ENCODE measurements at regions not wholly inside any gene's neighbourhood (a gene's known extent, or its start where the extent isn't known, plus 50 kb on each side); places are given as distances from the start of the nearest gene placed in this dataset.

DNA sequence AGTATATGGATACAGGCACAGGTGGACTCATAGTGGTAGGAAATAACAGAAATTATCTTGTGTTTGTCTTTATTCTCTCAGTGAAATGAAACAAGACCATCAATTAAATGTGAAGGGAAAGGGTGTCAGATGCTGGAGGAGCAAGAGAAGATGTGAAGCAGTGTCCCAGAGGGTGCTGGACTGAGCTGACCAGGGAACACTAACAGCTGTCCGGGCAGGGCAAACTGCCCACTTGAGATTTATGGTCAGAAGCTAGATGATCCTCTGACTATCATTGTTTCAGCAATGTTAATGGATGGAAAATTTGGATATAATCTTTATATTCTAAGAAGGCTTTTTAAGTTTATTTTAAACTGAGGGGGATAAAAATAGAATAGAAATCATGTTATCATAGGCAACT is 267.2 kb upstream of the SLC7A11 start:
- TF ChIP-seq POLR2A (IDR thresholded peaks at IDR 0.05; ENCODE audit: low read depth, low read length): no peak
- FAIRE-seq (no peak), DNase-seq (ENCODE audit: insufficient read length, low spot score) (no peak)

DNA sequence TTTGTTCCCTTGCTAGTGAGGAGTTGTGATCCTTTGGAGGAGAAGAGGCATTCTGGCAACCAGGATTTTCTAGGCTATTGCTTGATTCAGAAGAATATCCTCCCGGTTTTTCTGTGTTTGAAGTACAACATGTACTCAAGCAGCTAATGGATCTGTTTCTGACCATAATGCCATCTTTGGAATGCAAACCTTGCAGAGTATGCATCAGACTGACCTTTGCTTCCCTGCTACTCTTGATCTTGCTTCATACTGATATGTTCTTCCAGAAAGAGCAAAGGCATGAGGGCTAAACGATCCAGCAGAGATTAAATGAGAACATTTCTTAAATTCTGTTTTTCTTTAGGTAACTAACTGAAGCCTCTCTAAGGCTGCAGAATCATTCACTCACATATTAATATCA is 265.4 kb upstream of the SLC7A11 start:
- TF ChIP-seq POLR2A (IDR thresholded peaks at IDR 0.05; ENCODE audit: low read depth, low read length): no peak
- DNase-seq (ENCODE audit: insufficient read length, low spot score): no peak
- no peak for FAIRE-seq

DNA sequence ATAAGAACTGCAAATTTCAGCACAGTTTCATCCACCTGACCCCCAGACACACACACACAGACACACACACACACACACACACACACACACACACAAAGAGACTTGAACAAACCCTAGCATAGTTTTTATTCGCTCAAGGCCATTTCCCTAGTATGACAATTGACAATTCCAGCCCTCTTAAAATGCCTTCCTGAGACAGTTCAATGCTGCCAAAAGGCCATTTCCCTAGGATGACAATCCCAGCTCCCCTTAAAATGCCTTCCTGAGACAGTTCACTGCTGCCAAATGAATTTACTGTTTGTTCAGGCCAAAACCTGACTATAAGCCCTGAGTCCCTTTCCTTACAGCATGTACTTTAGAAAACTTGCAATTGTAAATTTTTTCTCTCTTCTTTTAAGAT is 259.5 kb upstream of the SLC7A11 start:
- no peak for FAIRE-seq
- TF ChIP-seq POLR2A (IDR thresholded peaks at IDR 0.05; ENCODE audit: low read depth, low read length): no peak
- DNase-seq (ENCODE audit: insufficient read length, low spot score): no peak

DNA sequence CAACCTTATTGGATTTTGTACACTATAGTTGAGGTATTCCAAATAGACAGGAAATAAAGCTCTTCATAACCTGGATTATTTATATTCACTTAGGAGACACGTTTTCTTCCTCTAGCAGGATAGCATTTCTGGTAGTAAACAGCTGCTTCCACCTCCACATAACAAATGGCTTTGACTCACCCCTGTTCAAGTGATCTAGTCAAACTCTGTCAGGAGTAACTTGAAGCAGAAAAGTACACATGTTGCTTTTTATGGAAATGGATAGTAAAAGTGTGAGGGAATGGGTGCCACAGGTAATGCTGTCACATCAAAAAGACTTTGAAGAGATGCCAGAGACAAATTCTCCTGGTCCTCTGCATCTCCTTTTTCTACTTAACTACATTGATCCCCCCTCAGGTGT is 258.7 kb upstream of the SLC7A11 start:
- FAIRE-seq: no peak
- DNase-seq (ENCODE audit: insufficient read length, low spot score): no peak
- no peak for TF ChIP-seq POLR2A (IDR thresholded peaks at IDR 0.05; ENCODE audit: low read depth, low read length)

DNA sequence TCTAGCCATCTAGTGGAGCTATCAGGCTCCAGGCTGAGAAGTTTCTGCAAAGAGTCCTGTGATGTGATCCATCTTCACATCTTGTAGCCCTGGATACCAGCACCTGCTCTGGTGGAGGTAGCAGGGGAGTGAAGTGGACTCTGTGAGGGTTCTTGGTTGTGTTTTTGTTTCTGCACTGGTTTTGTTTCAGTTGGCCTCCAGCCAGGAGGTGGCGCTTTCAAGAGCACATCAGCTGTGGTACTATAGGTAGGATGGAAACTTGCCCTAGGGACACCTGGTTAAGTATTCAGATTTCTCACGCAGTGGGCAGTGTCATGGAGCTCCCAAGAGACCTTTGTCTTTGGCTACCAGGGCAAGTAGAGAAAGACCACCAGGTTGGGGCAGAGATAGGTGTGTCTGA is 257.5 kb upstream of the SLC7A11 start:
- FAIRE-seq: no peak
- DNase-seq (ENCODE audit: insufficient read length, low spot score): no peak
- TF ChIP-seq POLR2A (IDR thresholded peaks at IDR 0.05; ENCODE audit: low read depth, low read length): no peak

DNA sequence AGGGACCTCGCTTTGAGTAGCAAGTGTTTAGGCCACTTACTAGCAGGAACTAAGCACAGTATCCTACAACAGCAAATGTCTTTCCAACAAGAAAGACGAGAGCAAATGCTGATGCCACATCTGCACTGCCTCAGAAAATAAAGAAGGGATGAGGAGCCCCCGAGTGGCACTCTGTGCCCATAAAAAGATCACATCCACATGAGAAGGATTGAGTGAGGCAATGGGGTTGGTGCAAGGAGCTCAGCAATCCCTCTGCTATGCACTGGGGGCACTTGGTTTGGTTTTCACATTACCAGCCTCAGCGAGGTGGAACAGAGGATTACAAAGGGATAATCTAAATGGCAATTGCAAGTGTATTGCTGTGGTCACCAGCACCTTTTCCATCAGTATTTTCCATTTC is 252.8 kb upstream of the SLC7A11 start:
- no peak for DNase-seq (ENCODE audit: insufficient read length, low spot score)
- TF ChIP-seq POLR2A (IDR thresholded peaks at IDR 0.05; ENCODE audit: low read depth, low read length): no peak
- FAIRE-seq: no peak

DNA sequence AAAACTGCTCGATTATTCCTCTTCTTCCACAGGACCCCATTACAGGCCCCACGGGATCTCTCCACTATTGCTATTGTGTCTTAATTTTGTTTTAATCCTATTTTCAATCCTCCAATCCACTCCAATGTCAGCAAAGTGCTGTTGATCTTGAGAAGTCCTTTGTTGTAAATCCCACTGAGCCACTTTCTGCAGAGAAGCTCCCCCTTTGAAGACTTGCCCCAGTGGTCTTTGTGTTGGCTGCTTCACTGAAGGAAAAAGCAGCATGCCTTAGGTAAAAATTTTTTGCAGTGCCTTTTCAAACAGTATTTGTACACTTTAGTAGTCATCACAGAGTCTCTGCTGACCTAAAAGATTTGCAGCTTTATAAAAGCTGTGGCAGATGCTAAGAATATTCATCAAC is 252.0 kb upstream of the SLC7A11 start:
- no peak for FAIRE-seq
- DNase-seq (ENCODE audit: insufficient read length, low spot score): no peak
- TF ChIP-seq POLR2A (IDR thresholded peaks at IDR 0.05; ENCODE audit: low read depth, low read length): no peak

DNA sequence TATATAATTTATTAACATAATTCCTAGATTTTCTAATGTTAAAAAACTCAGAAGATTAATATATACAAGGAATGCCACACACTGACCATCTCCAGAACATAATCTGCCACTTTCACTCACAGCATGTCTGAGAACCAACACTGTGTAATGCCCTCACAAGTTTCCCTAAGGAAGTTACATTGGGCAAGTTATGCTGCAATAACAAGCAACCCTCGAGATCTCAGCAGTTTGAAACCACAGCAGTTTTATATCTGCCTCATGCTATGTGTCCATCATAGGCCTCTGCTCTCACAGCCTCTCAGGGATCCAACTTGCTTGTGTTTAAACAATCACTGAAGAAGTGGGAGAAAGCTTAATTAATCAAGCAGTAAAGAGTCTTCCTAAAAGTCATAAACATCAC is 250.0 kb upstream of the SLC7A11 start:
- FAIRE-seq (no peak), DNase-seq (ENCODE audit: insufficient read length, low spot score) (no peak)
- no peak for TF ChIP-seq POLR2A (IDR thresholded peaks at IDR 0.05; ENCODE audit: low read depth, low read length)

DNA sequence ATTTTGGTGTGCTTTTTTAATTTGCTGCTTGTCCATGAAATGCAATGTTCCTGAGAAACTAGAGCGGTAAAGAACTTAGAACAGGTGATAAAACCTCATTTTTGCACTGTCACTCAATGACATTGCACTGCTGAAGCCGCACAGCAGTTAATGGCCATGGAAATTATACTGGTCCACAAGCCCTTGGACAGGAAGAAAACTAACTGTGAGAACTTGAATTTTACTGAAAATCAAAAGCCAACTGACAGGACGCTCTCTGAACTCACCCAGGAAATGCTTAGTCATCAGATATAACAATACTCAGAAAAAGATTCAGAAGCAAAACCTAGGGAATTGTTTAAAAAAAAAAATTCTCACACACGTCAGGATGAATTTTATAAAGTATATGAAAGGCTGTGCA is 246.4 kb upstream of the SLC7A11 start:
- no peak for FAIRE-seq

DNA sequence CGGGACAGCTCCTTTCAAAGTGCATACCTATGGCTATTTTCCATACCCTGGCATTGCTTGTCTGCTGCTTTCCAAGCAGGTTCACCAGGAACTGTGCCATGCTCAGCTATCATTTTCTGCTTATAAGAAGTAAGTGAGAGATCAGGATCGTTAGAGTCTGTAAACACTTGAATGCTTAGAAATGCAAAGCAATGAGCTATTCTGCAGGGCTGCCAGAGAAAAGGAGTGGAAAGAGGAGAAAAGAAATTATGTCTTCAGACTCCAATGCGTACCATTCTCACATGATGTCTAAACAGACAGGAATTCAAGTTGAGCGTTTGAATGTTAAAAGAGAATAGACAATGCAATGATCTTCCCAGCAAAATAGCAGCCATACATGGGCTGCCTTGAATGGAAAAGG is 245.5 kb upstream of the SLC7A11 start:
- no peak for FAIRE-seq
- no peak for TF ChIP-seq POLR2A (IDR thresholded peaks at IDR 0.05; ENCODE audit: low read depth, low read length)
- DNase-seq (ENCODE audit: insufficient read length, low spot score): no peak

More for the DNA sequence above, 246.4 kb upstream of the SLC7A11 start:
- no peak for DNase-seq (ENCODE audit: insufficient read length, low spot score)
- TF ChIP-seq POLR2A (IDR thresholded peaks at IDR 0.05; ENCODE audit: low read depth, low read length): no peak

DNA sequence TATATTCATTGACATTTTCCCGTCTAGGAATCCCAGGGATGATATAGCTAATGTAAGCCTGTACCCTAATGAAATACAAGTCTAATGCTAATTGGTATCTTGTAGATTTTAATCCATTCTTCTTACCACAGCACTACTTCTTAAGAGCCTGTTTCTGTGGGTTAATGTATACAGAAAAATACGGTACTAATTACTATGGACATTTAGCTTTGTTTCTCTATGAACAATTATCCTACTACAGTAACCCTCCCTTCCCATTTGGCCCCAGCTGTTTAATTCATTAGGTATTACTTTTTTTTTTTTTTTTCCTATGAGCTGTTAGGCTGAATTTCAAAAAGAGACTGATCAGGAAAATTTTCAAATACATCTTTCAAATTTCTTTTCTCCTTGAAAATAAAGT is 245.1 kb upstream of the SLC7A11 start:
- no peak for FAIRE-seq
- no peak for TF ChIP-seq POLR2A (IDR thresholded peaks at IDR 0.05; ENCODE audit: low read depth, low read length)
- no peak for DNase-seq (ENCODE audit: insufficient read length, low spot score)

DNA sequence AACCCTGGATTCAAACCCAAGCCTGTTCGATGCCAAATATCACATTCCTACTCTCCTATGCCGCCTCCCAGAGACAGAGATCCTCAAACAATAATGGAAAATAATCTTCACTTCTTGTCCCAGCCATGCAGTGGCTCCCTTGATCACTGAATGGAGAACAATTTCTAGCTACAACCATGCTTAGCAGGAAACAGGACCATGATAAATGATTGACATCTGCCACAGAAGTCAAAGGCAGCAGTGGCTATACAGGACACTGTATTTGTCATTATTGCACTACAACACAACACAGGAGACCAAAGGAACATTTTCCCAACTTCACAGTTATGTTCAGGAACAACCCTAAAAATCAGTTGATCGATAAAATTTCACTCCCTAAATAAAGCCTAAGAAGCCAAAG is 243.3 kb upstream of the SLC7A11 start:
- TF ChIP-seq POLR2A (IDR thresholded peaks at IDR 0.05; ENCODE audit: low read depth, low read length): no peak
- DNase-seq (ENCODE audit: insufficient read length, low spot score): no peak
- no peak for FAIRE-seq

DNA sequence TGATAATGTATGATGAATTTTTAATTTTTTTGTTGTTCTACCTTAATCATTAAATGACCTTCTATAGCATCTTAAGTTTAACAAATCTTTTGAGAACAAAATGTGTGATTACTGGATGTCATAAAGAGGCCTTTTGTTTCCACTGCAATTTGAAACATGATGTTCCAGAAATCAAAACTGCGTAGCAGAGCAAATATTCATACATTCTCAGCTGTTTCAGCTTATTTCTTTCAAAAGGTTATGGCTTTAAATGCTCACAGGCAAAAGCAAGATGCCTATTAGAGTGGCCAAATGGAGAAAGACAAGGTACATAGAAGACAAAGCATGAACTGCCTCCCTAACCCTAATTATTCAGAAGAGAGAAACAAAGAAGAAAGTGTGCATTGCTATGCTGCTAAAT is 233.0 kb upstream of the SLC7A11 start:
- no peak for DNase-seq (ENCODE audit: insufficient read length, low spot score)
- no peak for FAIRE-seq
- no peak for TF ChIP-seq POLR2A (IDR thresholded peaks at IDR 0.05; ENCODE audit: low read depth, low read length)

DNA sequence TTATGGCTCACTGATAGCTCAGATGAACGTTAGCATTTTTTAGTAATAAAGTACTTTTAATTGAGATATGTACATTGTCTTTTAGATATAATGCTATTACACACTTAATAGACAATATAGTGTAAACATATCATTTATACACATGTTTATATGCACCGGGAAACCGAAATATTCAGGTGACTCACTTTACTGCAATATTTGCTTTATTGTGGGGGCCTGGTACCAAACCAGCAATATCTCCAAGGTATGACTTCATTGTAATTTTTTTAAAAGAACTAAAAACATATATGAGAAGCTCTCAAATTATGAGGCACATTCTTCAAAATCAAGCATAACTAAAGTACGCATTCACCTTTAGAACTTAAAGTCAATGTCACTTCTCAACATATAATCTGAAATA is 231.2 kb upstream of the SLC7A11 start:
- no peak for FAIRE-seq
- DNase-seq (ENCODE audit: insufficient read length, low spot score): no peak
- TF ChIP-seq POLR2A (IDR thresholded peaks at IDR 0.05; ENCODE audit: low read depth, low read length): no peak

DNA sequence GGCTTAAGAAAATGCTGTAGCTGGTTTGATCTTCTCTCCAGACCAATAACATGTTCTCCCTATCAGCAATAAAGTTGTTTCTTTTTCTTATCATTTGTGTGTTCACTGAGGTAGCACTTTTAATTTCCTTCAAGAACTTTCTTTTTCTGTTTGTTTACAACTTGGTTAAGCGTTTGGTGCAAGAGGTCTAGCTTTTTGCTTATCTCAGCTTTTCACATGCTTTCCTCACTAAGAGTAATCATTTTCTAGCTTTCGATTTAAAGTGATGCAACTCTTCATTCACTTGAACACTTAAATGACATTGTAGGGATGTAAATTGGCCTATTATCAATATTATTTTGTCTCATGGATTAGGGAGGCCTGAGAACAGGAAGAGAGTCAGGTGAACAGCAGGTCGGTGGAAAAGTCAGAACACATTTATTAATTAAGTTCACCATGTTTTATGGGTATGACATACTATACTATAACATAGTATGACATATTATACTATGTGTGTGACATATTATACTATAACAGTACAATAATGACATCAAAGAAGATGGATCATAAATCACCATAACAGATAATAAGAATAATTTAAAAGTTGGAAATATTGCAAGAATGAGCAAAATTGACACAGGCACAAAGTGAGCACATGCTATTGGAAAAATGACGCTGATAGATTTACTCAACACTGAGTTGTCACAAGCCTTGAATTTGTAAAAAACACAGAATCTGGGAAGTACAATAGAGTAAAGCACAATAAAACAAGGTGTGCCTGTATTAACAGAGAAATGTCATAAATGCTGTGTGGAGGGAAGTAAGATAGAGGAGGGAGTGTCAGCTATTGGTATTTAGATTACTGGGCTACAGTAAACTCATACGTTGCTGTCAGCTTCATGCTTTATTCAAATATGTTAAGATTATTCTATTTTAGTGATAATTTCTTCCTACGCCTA is 218.6 kb upstream of the SLC7A11 start:
- no peak for TF ChIP-seq POLR2A (IDR thresholded peaks at IDR 0.05; ENCODE audit: low read depth, low read length)
- FAIRE-seq (no peak), DNase-seq (ENCODE audit: insufficient read length, low spot score) (no peak)

Measured in H54 (cell line).